Stimulated activated CD4-positive, alpha-beta T cell treated with anti-CD3 and anti-CD28 coated beads, Interleukin-2, amount 100 ng/mL, for 4 hours (primary cell): ENCODE measurements at regions not wholly inside any gene's neighbourhood (a gene's known extent, or its start where the extent isn't known, plus 50 kb on each side); places are given as distances from the start of the nearest gene placed in this dataset.
"Not testable (repeated sequence)": the region's sequence is repeated elsewhere in the genome, so short reads cannot be mapped to it uniquely, and the experiment has no call there.

Experiments used
- DNase-seq: peaks from one replicate; pipeline ENCODE4 v3.0.0-alpha.2; 2020; ENCODE audit warnings: low read depth

GRCh38 chrX:124717537-124717936 lies 371.2 kb downstream of the SH2D1A start:
- DNase-seq: no peak

- DNase-seq: no peak
Measured at GRCh38 chrX:124719060-124719459, 372.7 kb downstream of the SH2D1A start.

- no peak for DNase-seq
Measured at GRCh38 chrX:124720532-124720931, 374.2 kb downstream of the SH2D1A start.

- DNase-seq: no peak
Measured at GRCh38 chrX:124725502-124725901, 379.1 kb downstream of the SH2D1A start.

GRCh38 chrX:124726292-124726691 lies 379.9 kb downstream of the SH2D1A start:
- DNase-seq: no peak

- no peak for DNase-seq
Measured at GRCh38 chrX:124726881-124727280, 380.5 kb downstream of the SH2D1A start.

- DNase-seq: peak; percentile 32
Measured at GRCh38 chrX:124736553-124737270, 390.3 kb downstream of the SH2D1A start.

- no peak for DNase-seq
Measured at GRCh38 chrX:124737771-124738170, 391.4 kb downstream of the SH2D1A start.

GRCh38 chrX:124747295-124747694 lies 400.9 kb downstream of the SH2D1A start:
- DNase-seq: no peak

- no peak for DNase-seq
Measured at GRCh38 chrX:124764354-124764753, 418.0 kb downstream of the SH2D1A start.

GRCh38 chrX:124769166-124769565 lies 422.8 kb downstream of the SH2D1A start:
- no peak for DNase-seq

GRCh38 chrX:124771292-124771691 lies 424.9 kb downstream of the SH2D1A start:
- DNase-seq: no peak

- DNase-seq: not testable (repeated sequence)
Measured at GRCh38 chrX:124788253-124788652, 441.9 kb downstream of the SH2D1A start.

GRCh38 chrX:124789874-124790273 lies 443.5 kb downstream of the SH2D1A start:
- DNase-seq: not testable (repeated sequence)

- no peak for DNase-seq
Measured at GRCh38 chrX:124791492-124792095, 445.2 kb downstream of the SH2D1A start.

GRCh38 chrX:124796989-124797388 lies 450.6 kb downstream of the SH2D1A start:
- no peak for DNase-seq

- no peak for DNase-seq
Measured at GRCh38 chrX:124804962-124805361, 458.6 kb downstream of the SH2D1A start.

GRCh38 chrX:124805486-124805885 lies 459.1 kb downstream of the SH2D1A start:
- DNase-seq: no peak

GRCh38 chrX:124814106-124814505 lies 467.7 kb downstream of the SH2D1A start:
- DNase-seq: no peak

GRCh38 chrX:124818033-124818432 lies 471.7 kb downstream of the SH2D1A start:
- DNase-seq: no peak

- no peak for DNase-seq
Measured at GRCh38 chrX:124818764-124819163, 472.4 kb downstream of the SH2D1A start.

GRCh38 chrX:124820738-124821137 lies 474.4 kb downstream of the SH2D1A start:
- no peak for DNase-seq

- DNase-seq: no peak
Measured at GRCh38 chrX:124827258-124827845, 481.0 kb downstream of the SH2D1A start.
